ENCODE measurements at regions not wholly inside any gene's neighbourhood (a gene's known extent, or its start where the extent isn't known, plus 50 kb on each side); places are given as distances from the start of the nearest gene placed in this dataset.

GRCh38 chr15:95265419-95265997 is 1034.1 kb downstream of the MCTP2 start:
- DNase-seq = no peak

GRCh38 chr15:95266451-95267061 is 1035.2 kb downstream of the MCTP2 start:
- no peak for DNase-seq

- no peak for DNase-seq
These were observed 1036.1 kb downstream of the MCTP2 start for GRCh38 chr15:95267481-95267880.

GRCh38 chr15:95269242-95270183 is 1038.2 kb downstream of the MCTP2 start:
- DNase-seq = no peak

- no peak for DNase-seq
These were observed 1042.7 kb downstream of the MCTP2 start for GRCh38 chr15:95274101-95274500.

GRCh38 chr15:95277266-95277665 is 1045.9 kb downstream of the MCTP2 start:
- no peak for DNase-seq

- DNase-seq = no peak
These were observed 1047.3 kb downstream of the MCTP2 start for GRCh38 chr15:95278532-95279245.

- DNase-seq = no peak
These were observed 1048.1 kb downstream of the MCTP2 start for GRCh38 chr15:95279277-95280019.

- no peak for DNase-seq
These were observed 1049.3 kb downstream of the MCTP2 start for GRCh38 chr15:95280711-95281110.

GRCh38 chr15:95281470-95281869 is 1049.0 kb upstream of the NR2F2 start:
- no peak for DNase-seq

GRCh38 chr15:95284492-95284891 is 1046.0 kb upstream of the NR2F2 start:
- no peak for DNase-seq

GRCh38 chr15:95284933-95285421 is 1045.5 kb upstream of the NR2F2 start:
- DNase-seq = no peak

GRCh38 chr15:95286352-95286880 is 1044.1 kb upstream of the NR2F2 start:
- DNase-seq = no peak

- DNase-seq = no peak
These were observed 1042.8 kb upstream of the NR2F2 start for GRCh38 chr15:95287720-95288103.

- DNase-seq = no peak
These were observed 1041.9 kb upstream of the NR2F2 start for GRCh38 chr15:95288626-95289025.

- DNase-seq = no peak
These were observed 1040.1 kb upstream of the NR2F2 start for GRCh38 chr15:95290176-95290974.

- DNase-seq = no peak
These were observed 1038.5 kb upstream of the NR2F2 start for GRCh38 chr15:95291898-95292472.

GRCh38 chr15:95292785-95293450 is 1037.6 kb upstream of the NR2F2 start:
- no peak for DNase-seq

GRCh38 chr15:95293456-95294031 is 1037.0 kb upstream of the NR2F2 start:
- DNase-seq = no peak

GRCh38 chr15:95295363-95295762 is 1035.1 kb upstream of the NR2F2 start:
- DNase-seq = no peak
